Endothelial cell (in vitro differentiated cells): ENCODE measurements at regions not wholly inside any gene's neighbourhood (a gene's known extent, or its start where the extent isn't known, plus 50 kb on each side); places are given as distances from the start of the nearest gene placed in this dataset.

ENCODE experiments used
- DNase-seq: peaks from one replicate; pipeline ENCODE4 v3.0.0; 2021; ENCODE audit warnings: low spot score
- H3K27ac Mint-ChIP-seq: one replicate; pipeline ENCODE4 v1.8.0; 2021; ENCODE audit warnings: mixed read lengths, inconsistent platforms; ENCODE audit not compliant: unreplicated experiment
- H3K27me3 Mint-ChIP-seq: one replicate; pipeline ENCODE4 v1.8.0; 2021; ENCODE audit warnings: mild to moderate bottlenecking, moderate library complexity, mixed read lengths, inconsistent platforms; ENCODE audit not compliant: unreplicated experiment
- H3K36me3 Mint-ChIP-seq: one replicate; pipeline ENCODE4 v1.8.0; 2021; ENCODE audit warnings: mild to moderate bottlenecking, low read depth, mixed read lengths, inconsistent platforms; ENCODE audit not compliant: unreplicated experiment
- H3K4me1 Mint-ChIP-seq: one replicate; pipeline ENCODE4 v1.8.0; 2021; ENCODE audit warnings: mild to moderate bottlenecking, mixed read lengths, inconsistent platforms; ENCODE audit not compliant: unreplicated experiment
- H3K4me3 Mint-ChIP-seq: one replicate; pipeline ENCODE4 v1.8.0; 2021; ENCODE audit warnings: mild to moderate bottlenecking, mixed read lengths, inconsistent platforms; ENCODE audit not compliant: unreplicated experiment
- H3K9me3 Mint-ChIP-seq: one replicate; pipeline ENCODE4 v1.8.0; 2021; ENCODE audit warnings: mixed read lengths, inconsistent platforms; ENCODE audit not compliant: unreplicated experiment
- TF ChIP-seq, protein P1 (sequence below): fragments of 200-600 bp; sonication (generic); IDR thresholded peaks from one replicate; pipeline ENCODE4 v1.5.0; 2021; ENCODE audit warnings: antibody characterized with exemption; ENCODE audit not compliant: unreplicated experiment

GRCh38 chr6:147667082-147667481 lies 158.6 kb downstream of the SAMD5 start:
- Mint-ChIP-seq H3K27me3 (no peaks in the 10 kb centered on the region), H3K9me3 (no peaks in the 10 kb centered on the region), H3K4me3 (no peak overlapping the region), H3K27ac (no peak overlapping the region), H3K36me3 (peaks cover 6% of the 10 kb centered on the region), H3K4me1 (peaks cover 4% of the 10 kb centered on the region)
- no peak for DNase-seq
- TF ChIP-seq, protein P1, sequence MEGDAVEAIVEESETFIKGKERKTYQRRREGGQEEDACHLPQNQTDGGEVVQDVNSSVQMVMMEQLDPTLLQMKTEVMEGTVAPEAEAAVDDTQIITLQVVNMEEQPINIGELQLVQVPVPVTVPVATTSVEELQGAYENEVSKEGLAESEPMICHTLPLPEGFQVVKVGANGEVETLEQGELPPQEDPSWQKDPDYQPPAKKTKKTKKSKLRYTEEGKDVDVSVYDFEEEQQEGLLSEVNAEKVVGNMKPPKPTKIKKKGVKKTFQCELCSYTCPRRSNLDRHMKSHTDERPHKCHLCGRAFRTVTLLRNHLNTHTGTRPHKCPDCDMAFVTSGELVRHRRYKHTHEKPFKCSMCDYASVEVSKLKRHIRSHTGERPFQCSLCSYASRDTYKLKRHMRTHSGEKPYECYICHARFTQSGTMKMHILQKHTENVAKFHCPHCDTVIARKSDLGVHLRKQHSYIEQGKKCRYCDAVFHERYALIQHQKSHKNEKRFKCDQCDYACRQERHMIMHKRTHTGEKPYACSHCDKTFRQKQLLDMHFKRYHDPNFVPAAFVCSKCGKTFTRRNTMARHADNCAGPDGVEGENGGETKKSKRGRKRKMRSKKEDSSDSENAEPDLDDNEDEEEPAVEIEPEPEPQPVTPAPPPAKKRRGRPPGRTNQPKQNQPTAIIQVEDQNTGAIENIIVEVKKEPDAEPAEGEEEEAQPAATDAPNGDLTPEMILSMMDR: no peak

GRCh38 chr6:147674099-147674498 lies 165.6 kb downstream of the SAMD5 start:
- Mint-ChIP-seq H3K27me3 (peaks cover 5% of the 10 kb centered on the region), H3K27ac (no peak overlapping the region), H3K4me3 (no peak overlapping the region)

GRCh38 chr6:147674794-147675193 lies 166.3 kb downstream of the SAMD5 start:
- Mint-ChIP-seq H3K36me3 (peaks cover 3% of the 10 kb centered on the region), H3K9me3 (no peaks in the 10 kb centered on the region), H3K4me1 (no peaks in the 10 kb centered on the region), H3K27ac (no peak overlapping the region), H3K4me3 (no peak overlapping the region), H3K27me3 (peaks cover 5% of the 10 kb centered on the region)
- TF ChIP-seq, protein P1: no peak
- DNase-seq: no peak

More at GRCh38 chr6:147674099-147674498, 165.6 kb downstream of the SAMD5 start:
- TF ChIP-seq, protein P1: no peak
- H3K36me3 Mint-ChIP-seq: peaks cover 3% of the 10 kb centered on the region
- no peaks in the 10 kb centered on the region for H3K4me1 Mint-ChIP-seq
- DNase-seq: no peak
- no peaks in the 10 kb centered on the region for H3K9me3 Mint-ChIP-seq

- peaks cover 5% of the 10 kb centered on the region for H3K27me3 Mint-ChIP-seq
- peaks cover 3% of the 10 kb centered on the region for H3K36me3 Mint-ChIP-seq
- no peaks in the 10 kb centered on the region for H3K9me3 Mint-ChIP-seq
- TF ChIP-seq, protein P1: no peak
- no peak overlapping the region for H3K4me3 Mint-ChIP-seq
- H3K27ac Mint-ChIP-seq: no peak overlapping the region
- DNase-seq: no peak
- no peaks in the 10 kb centered on the region for H3K4me1 Mint-ChIP-seq
These were observed 166.8 kb downstream of the SAMD5 start for GRCh38 chr6:147675281-147675680.

- no peak for DNase-seq
- Mint-ChIP-seq H3K4me1 (no peaks in the 10 kb centered on the region), H3K36me3 (no peaks in the 10 kb centered on the region), H3K27ac (no peak overlapping the region), H3K9me3 (no peaks in the 10 kb centered on the region), H3K4me3 (no peak overlapping the region), H3K27me3 (peaks cover 5% of the 10 kb centered on the region)
- TF ChIP-seq, protein P1: no peak
These were observed 168.2 kb downstream of the SAMD5 start for GRCh38 chr6:147676495-147677199.
